Activated CD4-positive, alpha-beta memory T cell treated with anti-CD3 and anti-CD28 coated beads, Interleukin-2, amount 10 ng/mL, durations not matched to agents 7 days and 5 days (primary cell): ENCODE measurements at regions not wholly inside any gene's neighbourhood (a gene's known extent, or its start where the extent isn't known, plus 50 kb on each side); places are given as distances from the start of the nearest gene placed in this dataset.

ENCODE experiments used
- CTCF ChIA-PET: fragments of 350-600 bp; sonication (Branson Sonifier 250); formaldehyde crosslinking; loops from one replicate; lab custom pipeline; 2021; ENCODE audit warnings: antibody characterized with exemption, inconsistent platforms; lab: Charles Lee
- POLR2A ChIA-PET: fragments of 350-600 bp; sonication (Branson Sonifier 250); formaldehyde crosslinking; loops from one replicate; lab custom pipeline; 2021; ENCODE audit warnings: antibody characterized with exemption; lab: Charles Lee
- DNase-seq: peaks from one replicate; pipeline ENCODE4 v3.0.0-alpha.2; 2020
- H3K27ac Mint-ChIP-seq: one replicate; pipeline ENCODE4 v1.8.0; 2021; ENCODE audit warnings: mild to moderate bottlenecking, mixed read lengths
- H3K27me3 Mint-ChIP-seq: one replicate; pipeline ENCODE4 v1.8.0; 2021; ENCODE audit warnings: mixed read lengths
- H3K36me3 Mint-ChIP-seq: one replicate; pipeline ENCODE4 v1.8.0; 2021; ENCODE audit warnings: low read depth, mixed read lengths
- H3K4me1 Mint-ChIP-seq: one replicate; pipeline ENCODE4 v1.8.0; 2021; ENCODE audit warnings: mixed read lengths
- H3K4me3 Mint-ChIP-seq: one replicate; pipeline ENCODE4 v1.8.0; 2021; ENCODE audit warnings: mild to moderate bottlenecking, mixed read lengths
- H3K9me3 Mint-ChIP-seq: one replicate; pipeline ENCODE4 v1.8.0; 2021; ENCODE audit warnings: mixed read lengths

DNA sequence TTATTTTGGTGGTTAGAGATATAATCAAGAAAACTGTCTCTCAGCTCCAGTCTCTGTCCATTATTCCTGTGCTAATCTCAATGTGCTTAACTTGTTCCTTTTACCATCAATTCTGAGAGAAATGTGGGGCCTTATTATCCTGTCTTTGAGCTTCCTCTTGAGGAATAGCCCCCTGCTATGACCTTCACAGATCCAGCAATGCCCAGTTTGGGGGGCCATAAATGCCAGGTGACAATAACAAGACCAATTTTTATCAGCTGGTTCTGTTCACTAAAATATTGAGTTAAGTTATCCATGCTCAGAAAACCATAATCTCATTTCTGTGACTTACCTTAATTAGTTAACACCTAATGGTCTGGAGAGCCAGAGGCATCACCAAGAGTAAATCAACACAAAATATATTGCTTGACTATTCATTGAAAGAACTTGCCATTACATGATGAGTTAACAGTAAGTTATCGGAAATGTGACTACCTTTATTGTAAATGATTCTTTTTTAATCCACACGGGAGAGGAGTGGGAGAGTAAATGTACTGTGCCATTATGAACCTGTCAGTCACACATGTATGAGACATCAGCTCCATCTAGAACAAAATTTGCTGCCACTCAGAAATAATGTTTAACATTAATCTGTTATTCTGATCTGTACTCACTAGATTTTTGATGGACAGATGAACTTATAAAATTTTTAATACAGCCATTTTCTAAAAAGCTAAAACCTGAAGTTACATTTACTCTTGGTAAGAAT, 149.7 kb downstream of the ID4 start:
- CTCF ChIA-PET, result no interaction called here
- no peak overlapping the region for H3K27ac Mint-ChIP-seq

DNA sequence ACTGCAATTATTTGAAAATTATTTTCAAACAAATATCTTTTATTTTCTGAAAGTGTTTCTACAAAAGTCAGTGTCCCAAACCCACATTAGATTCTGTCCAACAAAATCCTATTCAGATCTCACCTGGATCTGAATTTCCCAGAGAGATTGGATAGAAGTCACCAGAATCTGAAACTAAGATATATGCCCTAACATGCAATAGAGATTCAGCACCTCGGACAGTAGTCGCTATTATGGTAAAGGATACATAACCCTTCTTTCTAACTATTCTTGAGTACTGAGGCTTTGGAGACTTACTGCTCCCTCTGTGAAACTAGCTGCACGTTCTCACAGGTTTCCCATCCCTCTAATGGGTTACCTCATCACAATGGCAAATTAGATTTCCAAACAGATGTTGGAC, 151.4 kb downstream of the ID4 start:
- ChIA-PET CTCF (no interaction called here), POLR2A (no interaction called here)
- Mint-ChIP-seq H3K27me3 (peaks cover 5% of the 10 kb centered on the region), H3K9me3 (no peaks in the 10 kb centered on the region), H3K4me3 (no peak overlapping the region), H3K27ac (no peak overlapping the region), H3K36me3 (no peaks in the 10 kb centered on the region), H3K4me1 (no peaks in the 10 kb centered on the region)
- DNase-seq, result no peak

More for the DNA sequence above, 149.7 kb downstream of the ID4 start:
- POLR2A ChIA-PET, result no interaction called here
- Mint-ChIP-seq H3K36me3 (no peaks in the 10 kb centered on the region), H3K4me1 (no peaks in the 10 kb centered on the region), H3K9me3 (no peaks in the 10 kb centered on the region), H3K4me3 (no peak overlapping the region), H3K27me3 (peaks cover 2% of the 10 kb centered on the region)
- no peak for DNase-seq

DNA sequence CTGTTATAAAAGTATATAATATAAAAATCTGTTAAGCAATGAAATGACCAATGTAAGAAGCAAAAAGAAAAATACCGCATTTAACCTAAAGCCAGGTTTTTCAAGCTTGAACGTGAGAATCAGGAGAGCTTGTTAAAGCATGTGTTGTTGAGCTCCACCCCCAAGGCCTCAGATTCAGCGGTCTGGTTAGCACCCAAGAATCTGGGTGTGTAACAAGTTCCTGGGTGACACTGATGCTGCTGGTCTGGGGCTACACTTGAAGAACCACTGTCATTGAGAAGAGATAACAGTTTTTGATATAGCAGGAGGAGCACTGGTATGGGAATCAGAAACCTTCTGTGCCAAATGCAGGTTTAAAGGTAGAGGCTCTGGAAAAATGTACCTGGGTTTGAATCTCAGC, 154.0 kb downstream of the ID4 start:
- no peak overlapping the region for H3K4me3 Mint-ChIP-seq
- POLR2A ChIA-PET, result no interaction called here
- H3K4me1 Mint-ChIP-seq, result no peaks in the 10 kb centered on the region
- CTCF ChIA-PET, result no interaction called here
- DNase-seq, result no peak
- peaks cover 7% of the 10 kb centered on the region for H3K27me3 Mint-ChIP-seq
- H3K9me3 Mint-ChIP-seq, result no peaks in the 10 kb centered on the region
- H3K27ac Mint-ChIP-seq, result no peak overlapping the region
- no peaks in the 10 kb centered on the region for H3K36me3 Mint-ChIP-seq

DNA sequence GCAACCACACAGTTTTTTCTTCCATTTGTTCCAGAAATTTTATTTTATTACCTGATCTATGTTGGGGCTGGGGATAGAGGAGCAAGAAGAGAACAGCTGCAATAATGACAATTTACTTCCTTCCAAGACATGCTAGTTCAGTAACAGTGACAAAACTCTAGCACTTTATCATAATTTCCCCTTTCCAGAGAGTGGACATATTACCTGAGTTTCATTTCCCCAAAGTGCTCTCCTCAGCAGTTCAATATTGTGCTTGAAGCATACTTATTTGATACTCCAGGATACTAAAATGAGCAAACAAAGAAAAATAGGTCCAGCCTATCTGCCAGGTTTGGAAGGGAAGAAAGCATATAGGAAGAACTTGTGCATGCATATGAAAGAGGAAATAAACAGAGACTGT, 157.7 kb downstream of the ID4 start:
- no peak for DNase-seq
- Mint-ChIP-seq H3K27ac (no peak overlapping the region), H3K27me3 (peaks cover 12% of the 10 kb centered on the region), H3K4me3 (no peak overlapping the region), H3K4me1 (peaks cover 4% of the 10 kb centered on the region), H3K9me3 (peaks cover 5% of the 10 kb centered on the region), H3K36me3 (no peaks in the 10 kb centered on the region)
- CTCF ChIA-PET, result no interaction called here
- POLR2A ChIA-PET, result no interaction called here

DNA sequence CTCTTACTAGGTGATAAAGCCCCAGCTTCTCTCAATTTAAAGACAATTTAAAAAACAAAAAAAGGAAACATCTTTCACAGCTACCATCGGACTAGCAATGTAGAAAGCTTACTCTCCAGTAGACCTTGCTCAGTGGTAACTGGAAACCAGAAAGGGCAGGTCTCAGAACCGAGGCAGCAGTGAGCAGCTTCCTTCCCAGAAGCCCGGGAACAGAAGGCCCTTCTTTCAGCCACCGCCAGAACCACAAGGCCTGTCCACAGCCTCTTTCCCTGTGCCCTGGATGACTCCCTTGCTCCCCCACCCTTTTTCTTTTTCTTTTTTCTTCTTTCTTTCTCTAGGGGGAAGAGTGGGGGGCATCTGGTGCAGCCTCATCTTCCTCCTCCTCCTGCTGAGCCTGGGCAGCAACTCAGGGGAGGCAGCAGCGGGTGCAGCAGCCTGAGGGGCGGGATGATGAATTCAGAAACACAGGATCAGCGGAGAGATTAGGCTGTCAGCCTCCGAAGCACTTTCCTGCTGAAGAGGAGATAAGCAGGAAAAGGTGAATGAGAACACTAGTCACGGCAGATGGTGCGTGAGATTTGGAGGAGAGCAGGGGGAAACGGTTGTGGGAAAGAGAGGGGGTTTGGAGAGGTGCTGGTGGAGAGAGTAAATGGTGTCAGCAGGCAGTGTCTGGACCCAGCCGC, 158.5 kb downstream of the ID4 start:
- Mint-ChIP-seq H3K4me1 (peaks cover 5% of the 10 kb centered on the region), H3K27ac (no peak overlapping the region), H3K27me3 (peaks cover 12% of the 10 kb centered on the region), H3K9me3 (peaks cover 6% of the 10 kb centered on the region), H3K36me3 (no peaks in the 10 kb centered on the region), H3K4me3 (no peak overlapping the region)
- POLR2A ChIA-PET, result no interaction called here
- DNase-seq, result no peak
- CTCF ChIA-PET, result no interaction called here

DNA sequence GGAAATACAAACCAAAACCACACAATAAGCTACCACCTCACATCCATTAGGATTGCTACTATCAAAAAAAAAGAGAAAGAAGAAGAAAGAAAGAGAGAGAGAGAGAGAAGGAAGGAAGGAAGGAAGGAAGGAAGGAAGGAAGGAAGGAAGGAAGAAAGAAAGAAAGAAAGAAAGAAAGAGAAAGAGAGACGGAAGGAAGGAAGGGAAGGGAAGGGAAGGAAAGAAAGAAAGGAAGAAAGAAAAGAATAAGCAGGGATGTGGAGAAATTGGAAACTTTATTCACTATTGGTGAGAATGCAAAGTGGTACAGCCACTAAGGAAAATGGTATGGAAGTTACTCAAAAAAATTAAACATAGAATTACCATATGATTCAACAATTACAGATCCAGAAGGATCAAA, 159.9 kb downstream of the ID4 start:
- peaks cover 6% of the 10 kb centered on the region for H3K9me3 Mint-ChIP-seq
- peaks cover 5% of the 10 kb centered on the region for H3K4me1 Mint-ChIP-seq
- POLR2A ChIA-PET, result no interaction called here
- H3K4me3 Mint-ChIP-seq, result no peak overlapping the region
- CTCF ChIA-PET, result no interaction called here
- H3K27me3 Mint-ChIP-seq, result peaks cover 11% of the 10 kb centered on the region
- no peaks in the 10 kb centered on the region for H3K36me3 Mint-ChIP-seq
- no peak for DNase-seq
- no peak overlapping the region for H3K27ac Mint-ChIP-seq

DNA sequence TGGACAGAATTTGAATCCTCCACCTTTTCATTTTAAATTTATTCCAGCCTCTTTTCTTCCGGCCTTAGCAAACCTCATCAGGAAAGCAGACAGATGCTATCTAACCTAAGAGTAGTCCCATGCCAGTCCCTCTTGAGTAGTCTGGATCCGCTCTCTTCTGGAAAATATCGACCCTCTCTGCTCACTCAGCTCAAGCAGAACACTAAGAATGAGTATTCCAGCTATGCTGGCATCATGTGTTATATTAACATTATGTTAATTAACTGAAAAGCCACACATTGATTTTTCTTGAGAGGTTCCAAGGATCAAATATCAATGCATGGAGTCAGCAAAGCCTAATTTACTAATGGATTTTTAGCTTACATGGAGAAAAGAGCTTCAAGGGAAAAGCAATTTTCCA, 161.4 kb downstream of the ID4 start:
- Mint-ChIP-seq H3K27ac (no peak overlapping the region), H3K4me3 (no peak overlapping the region), H3K27me3 (peaks cover 8% of the 10 kb centered on the region), H3K9me3 (peaks cover 6% of the 10 kb centered on the region), H3K36me3 (no peaks in the 10 kb centered on the region), H3K4me1 (peaks cover 5% of the 10 kb centered on the region)
- POLR2A ChIA-PET, result no interaction called here
- CTCF ChIA-PET, result no interaction called here
- no peak for DNase-seq

DNA sequence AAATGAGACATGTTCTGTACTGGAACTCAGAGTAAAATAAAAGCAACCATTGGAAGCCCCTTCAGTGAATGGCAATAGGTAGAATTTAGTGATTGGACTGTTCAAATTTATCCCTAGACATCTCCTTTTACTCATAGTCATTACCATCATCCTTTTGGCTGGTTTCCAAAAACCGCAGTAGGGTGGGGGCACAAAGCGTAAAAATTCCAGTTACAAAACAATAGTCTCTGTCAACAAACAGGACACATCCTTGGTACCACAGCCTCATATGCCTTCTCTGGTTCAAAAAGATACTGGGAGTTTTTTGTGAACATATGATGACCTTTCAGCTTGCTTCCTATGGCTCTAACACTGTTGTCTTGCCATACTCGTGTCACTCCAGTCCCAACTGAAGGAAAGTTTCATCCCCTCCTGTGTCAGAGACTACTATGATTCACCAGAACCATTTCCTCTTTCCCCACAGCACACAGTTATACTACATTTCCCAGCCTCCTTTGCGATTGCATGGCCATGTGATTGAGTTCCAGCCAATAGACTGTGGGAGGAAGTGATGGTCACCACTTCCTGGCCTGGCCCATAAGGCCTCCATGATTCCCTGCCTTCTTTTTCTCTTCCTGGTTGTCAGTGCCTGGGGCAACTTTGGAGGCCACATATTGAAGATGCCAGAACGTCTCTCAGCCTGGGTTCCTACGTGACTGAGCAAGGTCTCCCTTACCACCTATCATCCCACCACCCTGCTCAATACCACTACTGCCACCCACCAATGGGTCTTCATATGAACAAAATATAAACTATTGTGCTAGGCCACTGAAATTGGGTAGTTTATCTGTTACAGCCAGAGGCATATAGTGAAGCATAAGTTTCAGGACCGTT, 162.4 kb downstream of the ID4 start:
- H3K4me1 Mint-ChIP-seq, result peaks cover 5% of the 10 kb centered on the region
- ChIA-PET POLR2A (no interaction called here), CTCF (no interaction called here)
- H3K27ac Mint-ChIP-seq, result no peak overlapping the region
- H3K4me3 Mint-ChIP-seq, result no peak overlapping the region
- DNase-seq, result peak; percentile 30
- H3K36me3 Mint-ChIP-seq, result no peaks in the 10 kb centered on the region
- H3K27me3 Mint-ChIP-seq, result peaks cover 8% of the 10 kb centered on the region
- peaks cover 6% of the 10 kb centered on the region for H3K9me3 Mint-ChIP-seq

DNA sequence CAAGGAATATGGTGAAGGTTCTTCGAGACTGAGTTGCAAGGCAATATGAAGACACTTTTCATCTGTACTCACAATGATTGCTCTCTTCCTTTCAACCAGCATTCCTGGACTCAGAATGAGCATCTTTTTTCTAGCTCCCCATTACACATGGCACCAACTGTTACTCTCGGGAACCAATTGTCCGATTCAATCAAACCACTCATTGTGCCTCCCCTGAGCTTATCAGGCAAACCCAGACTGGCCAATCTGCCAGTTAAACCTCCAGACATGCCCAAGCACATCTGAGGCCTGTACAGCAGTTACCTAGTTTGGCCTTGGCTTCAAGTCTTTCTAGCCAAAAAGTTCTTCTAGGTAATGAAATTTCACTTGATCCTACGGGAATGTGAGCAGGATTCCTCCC, 164.1 kb downstream of the ID4 start:
- CTCF ChIA-PET, result no interaction called here

DNA sequence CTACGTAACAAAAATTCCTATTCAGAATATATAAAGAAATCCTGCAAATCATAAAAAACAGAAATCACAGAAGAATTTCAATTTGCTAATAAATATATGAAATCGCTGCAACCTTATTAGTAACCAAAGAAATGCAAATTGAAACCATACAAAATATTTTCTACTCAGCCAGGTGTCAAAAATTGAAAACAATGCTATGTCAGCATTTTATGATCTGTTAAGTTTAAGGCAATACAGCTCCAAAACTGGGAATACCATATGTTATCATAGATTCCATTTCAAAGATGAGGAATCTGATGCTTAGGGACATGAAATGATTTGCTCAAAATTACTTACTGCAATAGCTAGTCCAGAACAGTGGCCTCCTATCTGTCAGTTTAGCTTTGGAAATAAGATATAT, 168.9 kb downstream of the ID4 start:
- no peaks in the 10 kb centered on the region for H3K4me1 Mint-ChIP-seq
- POLR2A ChIA-PET, result no interaction called here

More for the DNA sequence above, 164.1 kb downstream of the ID4 start:
- peaks cover 8% of the 10 kb centered on the region for H3K27me3 Mint-ChIP-seq
- H3K27ac Mint-ChIP-seq, result no peak overlapping the region
- POLR2A ChIA-PET, result no interaction called here
- peaks cover 6% of the 10 kb centered on the region for H3K9me3 Mint-ChIP-seq
- no peaks in the 10 kb centered on the region for H3K36me3 Mint-ChIP-seq
- H3K4me1 Mint-ChIP-seq, result peaks cover 5% of the 10 kb centered on the region
- no peak for DNase-seq
- no peak overlapping the region for H3K4me3 Mint-ChIP-seq

DNA sequence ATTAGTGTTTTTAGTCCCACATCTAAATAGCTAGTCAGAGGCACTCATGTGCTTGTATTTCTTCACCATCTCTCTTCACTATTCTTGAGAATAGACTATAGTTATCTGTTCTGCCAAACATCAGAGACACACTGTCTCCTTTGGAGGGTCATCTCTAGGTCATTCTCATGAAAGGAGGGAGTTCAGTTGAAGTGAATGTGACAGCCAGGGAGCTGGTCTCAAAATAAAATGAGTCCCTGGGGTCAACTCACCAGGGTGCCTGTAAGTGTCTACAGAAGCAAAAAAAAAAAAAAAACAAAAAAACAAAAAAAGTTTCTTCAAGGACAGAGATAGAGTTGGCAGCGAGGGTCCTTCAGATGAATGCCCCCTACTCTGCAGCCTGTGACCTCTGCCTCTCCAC, 171.0 kb downstream of the ID4 start:
- no peaks in the 10 kb centered on the region for H3K4me1 Mint-ChIP-seq
- no peaks in the 10 kb centered on the region for H3K9me3 Mint-ChIP-seq
- DNase-seq, result no peak

More for the DNA sequence above, 168.9 kb downstream of the ID4 start:
- H3K4me3 Mint-ChIP-seq, result no peak overlapping the region
- H3K27me3 Mint-ChIP-seq, result peaks cover 8% of the 10 kb centered on the region
- no peak for DNase-seq
- no peaks in the 10 kb centered on the region for H3K36me3 Mint-ChIP-seq
- no peak overlapping the region for H3K27ac Mint-ChIP-seq
- CTCF ChIA-PET, result no interaction called here
- H3K9me3 Mint-ChIP-seq, result no peaks in the 10 kb centered on the region

DNA sequence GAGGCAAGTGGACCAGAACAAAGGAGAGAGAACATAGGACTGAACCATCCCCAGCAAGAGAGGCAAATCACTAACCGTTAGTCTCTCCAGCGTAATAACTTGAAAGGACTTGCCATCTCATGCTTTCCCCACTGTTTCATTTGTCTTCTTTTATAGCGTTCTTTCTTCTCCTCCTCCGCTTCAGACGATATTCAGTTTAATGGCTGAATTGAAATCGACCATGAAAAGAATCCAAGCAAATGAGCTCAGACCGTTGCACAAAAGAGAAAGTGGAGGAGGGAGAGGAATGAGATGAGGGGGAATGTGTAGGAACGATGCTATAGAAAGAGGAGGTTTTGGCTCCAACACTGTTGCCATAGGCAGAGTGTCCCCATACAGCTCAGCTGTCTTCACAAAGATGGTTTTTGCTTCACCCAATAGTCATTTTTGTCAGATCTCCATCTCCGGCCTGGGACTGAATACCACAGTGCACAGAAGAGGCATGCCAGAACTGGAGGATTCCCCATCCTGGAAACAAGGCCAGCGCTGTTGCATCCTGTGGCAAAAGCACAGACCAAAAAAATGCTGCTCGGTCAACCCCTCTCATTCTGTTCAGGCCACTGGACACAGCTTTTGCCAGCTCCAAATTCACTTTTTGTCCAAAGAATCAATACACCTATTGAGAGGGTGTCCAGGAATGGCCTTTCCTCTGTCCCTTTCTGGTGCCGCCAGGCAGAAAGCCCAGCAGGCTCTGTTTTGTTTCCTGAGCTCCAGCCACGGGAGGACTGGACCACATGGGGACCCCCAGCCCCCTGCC, 176.1 kb downstream of the ID4 start:
- Mint-ChIP-seq H3K36me3 (no peaks in the 10 kb centered on the region), H3K27ac (no peak overlapping the region), H3K9me3 (no peaks in the 10 kb centered on the region), H3K4me1 (no peaks in the 10 kb centered on the region), H3K27me3 (peaks cover 20% of the 10 kb centered on the region), H3K4me3 (no peak overlapping the region)
- POLR2A ChIA-PET, result no interaction called here
- DNase-seq, result no peak
- CTCF ChIA-PET, result no interaction called here

More for the DNA sequence above, 171.0 kb downstream of the ID4 start:
- ChIA-PET POLR2A (no interaction called here), CTCF (no interaction called here)
- H3K27me3 Mint-ChIP-seq, result peaks cover 15% of the 10 kb centered on the region
- H3K27ac Mint-ChIP-seq, result no peak overlapping the region
- no peaks in the 10 kb centered on the region for H3K36me3 Mint-ChIP-seq
- H3K4me3 Mint-ChIP-seq, result no peak overlapping the region

DNA sequence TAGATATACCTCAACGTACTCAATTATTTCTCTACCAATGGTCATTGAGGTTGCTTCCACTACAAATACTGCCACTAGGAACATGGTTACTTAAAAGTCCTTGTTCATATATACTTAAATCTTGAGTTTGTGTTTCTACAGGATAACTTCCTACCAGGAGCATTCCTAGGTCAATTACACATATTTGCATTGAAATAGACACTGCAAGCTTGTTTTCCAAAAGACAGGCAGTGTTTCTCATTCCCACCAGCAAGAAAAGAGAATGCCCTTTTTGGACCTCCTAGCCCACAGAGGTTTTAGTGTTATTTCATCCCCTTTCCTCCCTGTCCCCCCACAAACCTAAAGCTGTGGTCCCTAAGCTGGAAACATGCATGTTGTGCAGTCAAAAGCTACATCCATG, 177.3 kb downstream of the ID4 start:
- CTCF ChIA-PET, result no interaction called here
- Mint-ChIP-seq H3K4me1 (no peaks in the 10 kb centered on the region), H3K9me3 (no peaks in the 10 kb centered on the region), H3K27me3 (peaks cover 15% of the 10 kb centered on the region), H3K4me3 (no peak overlapping the region), H3K27ac (no peak overlapping the region), H3K36me3 (no peaks in the 10 kb centered on the region)
- DNase-seq, result no peak
- POLR2A ChIA-PET, result no interaction called here
